HEK293 (cell line): ENCODE measurements at regions not wholly inside any gene's neighbourhood (a gene's known extent, or its start where the extent isn't known, plus 50 kb on each side); places are given as distances from the start of the nearest gene placed in this dataset.

Source experiments
- CTCF ChIA-PET: fragments of 350-600 bp; formaldehyde crosslinking; extraction: SDS; loops from one replicate; lab custom pipeline; 2021; ENCODE audit warnings: antibody characterized with exemption; lab: Yijun Ruan, JAX
- POLR2A ChIA-PET: fragments of 300-600 bp; formaldehyde crosslinking; extraction: SDS; loops from one replicate; lab custom pipeline; 2020; ENCODE audit warnings: antibody characterized with exemption, inconsistent platforms; lab: Yijun Ruan, JAX
- H3K27ac ChIP-seq: fragments of 200-500 bp; sonication (Bioruptor generic); 2 replicates; pipeline ENCODE4 v1.5.1; 2014; ENCODE audit warnings: low read depth, low read length, control low read depth, inconsistent platforms; ENCODE audit errors: extremely low read depth
- H3K36me3 ChIP-seq, 2 experiments: fragments of 200-500 bp in 1 of 2; sonication (Bioruptor generic) in 1 of 2; 1 replicate in 1 of 2; 2 replicates in 1 of 2; pipeline ENCODE4 v1.5.1; 2014 to 2017; ENCODE audit warnings: inconsistent platforms in 2 of 2, low read length in 2 of 2; ENCODE audit not compliant: control insufficient read depth in 2 of 2, insufficient read depth in 1 of 2
- H3K4me1 ChIP-seq: fragments of 200-500 bp; sonication (Bioruptor generic); 2 replicates; pipeline ENCODE4 v1.5.1; 2014; ENCODE audit warnings: mild to moderate bottlenecking, low read length, inconsistent platforms; ENCODE audit not compliant: control insufficient read depth, insufficient read depth
- H3K4me3 ChIP-seq: 2 replicates; pipeline ENCODE4 v1.5.1; 2011; ENCODE audit warnings: low read depth, mild to moderate bottlenecking, control low read depth, low read length, moderate library complexity
- H3K9me3 ChIP-seq: fragments of 200-500 bp; sonication (Bioruptor generic); 2 replicates; pipeline ENCODE4 v1.5.1; 2014; ENCODE audit warnings: low read depth, low read length, inconsistent platforms; ENCODE audit not compliant: control insufficient read depth, insufficient read depth
- GLIS1 ChIP-seq: fragments of 450-650 bp; formaldehyde crosslinking; IDR thresholded peaks from 2 replicates; pipeline ENCODE4 v1.5.1; 2016; ENCODE audit warnings: missing biosample characterization, missing genetic modification characterization
- MEIS1 ChIP-seq: sonication (generic); formaldehyde crosslinking; IDR thresholded peaks from 2 replicates; pipeline ENCODE4 v1.8.1; 2022; ENCODE audit warnings: missing genetic modification reagents, mild to moderate bottlenecking, borderline replicate concordance
- SCRT1 ChIP-seq: fragments of 450-650 bp; formaldehyde crosslinking; IDR thresholded peaks from 2 replicates; pipeline ENCODE4 v1.5.1; 2016; ENCODE audit warnings: missing biosample characterization, missing genetic modification characterization, borderline replicate concordance
- SCRT2 ChIP-seq: fragments of 450-650 bp; formaldehyde crosslinking; IDR thresholded peaks from 2 replicates; pipeline ENCODE4 v1.5.1; 2016; ENCODE audit warnings: missing biosample characterization, missing genetic modification characterization
- ZFP41 ChIP-seq: fragments of 450-650 bp; formaldehyde crosslinking; IDR thresholded peaks from 2 replicates; pipeline ENCODE4 v1.5.1; 2016; ENCODE audit warnings: missing biosample characterization, missing genetic modification characterization, borderline replicate concordance
- ZNF140 ChIP-seq: fragments of 450-650 bp; formaldehyde crosslinking; IDR thresholded peaks from 2 replicates; pipeline ENCODE4 v1.5.1; 2016; ENCODE audit warnings: missing biosample characterization, missing genetic modification characterization
- ZNF292 ChIP-seq: fragments of 450-650 bp; formaldehyde crosslinking; IDR thresholded peaks from 2 replicates; pipeline ENCODE4 v1.5.1; 2016; ENCODE audit warnings: low read depth, missing biosample characterization, missing genetic modification characterization, borderline replicate concordance
- ZNF510 ChIP-seq: fragments of 450-650 bp; formaldehyde crosslinking; IDR thresholded peaks from 2 replicates; pipeline ENCODE4 v1.5.1; 2018; ENCODE audit warnings: mild to moderate bottlenecking, missing genetic modification characterization, missing biosample characterization; ENCODE audit not compliant: insufficient replicate concordance
- ZNF544 ChIP-seq: fragments of 450-650 bp; formaldehyde crosslinking; IDR thresholded peaks from 2 replicates; pipeline ENCODE4 v1.5.0; 2017; ENCODE audit warnings: missing biosample characterization, missing genetic modification characterization
- ZNF610 ChIP-seq: fragments of 450-650 bp; formaldehyde crosslinking; IDR thresholded peaks from 2 replicates; pipeline ENCODE4 v1.5.1; 2016; ENCODE audit warnings: missing biosample characterization, missing genetic modification characterization, borderline replicate concordance
- TF ChIP-seq, protein P1 (sequence below): fragments of 450-650 bp; IDR thresholded peaks from 2 replicates; pipeline ENCODE4 v1.5.1; 2018; ENCODE audit warnings: missing biosample characterization, mild to moderate bottlenecking, missing genetic modification characterization
- TF ChIP-seq, protein P2 (sequence below): sonication (generic); formaldehyde crosslinking; IDR thresholded peaks from 2 replicates; pipeline ENCODE4 v1.8.1; 2022; ENCODE audit warnings: mild to moderate bottlenecking, moderate library complexity, missing genetic modification reagents
- TF ChIP-seq, protein P3 (sequence below): fragments of 450-650 bp; formaldehyde crosslinking; IDR thresholded peaks from 2 replicates; pipeline ENCODE4 v1.5.1; 2016; ENCODE audit warnings: missing biosample characterization, missing genetic modification characterization, low read depth
- TF ChIP-seq, protein P4 (sequence below): fragments of 450-650 bp; formaldehyde crosslinking; IDR thresholded peaks from 2 replicates; pipeline ENCODE4 v1.5.1; 2016; ENCODE audit warnings: missing biosample characterization, missing genetic modification characterization

DNA sequence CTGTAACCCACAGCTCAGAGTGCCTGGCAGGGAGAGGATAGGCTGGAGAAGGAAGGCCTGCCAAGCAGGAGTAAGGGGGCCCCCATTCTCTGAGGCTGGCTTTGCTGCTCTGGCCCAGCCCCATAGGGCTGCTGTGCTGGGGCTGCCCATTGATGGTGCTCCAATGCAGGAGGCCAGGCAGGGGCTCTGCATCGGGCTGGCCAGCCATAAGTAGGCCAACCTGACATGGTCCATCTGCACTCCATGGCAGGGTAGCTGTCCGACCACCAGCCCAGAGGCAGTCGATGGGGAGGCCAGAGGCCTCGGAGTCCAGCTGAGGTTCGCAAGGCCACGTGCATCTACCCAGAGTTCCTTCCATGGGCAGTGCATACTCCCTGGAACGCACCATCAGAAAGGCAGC lies 75.0 kb upstream of the PITX1 start (continued):
- TF ChIP-seq, protein P1, sequence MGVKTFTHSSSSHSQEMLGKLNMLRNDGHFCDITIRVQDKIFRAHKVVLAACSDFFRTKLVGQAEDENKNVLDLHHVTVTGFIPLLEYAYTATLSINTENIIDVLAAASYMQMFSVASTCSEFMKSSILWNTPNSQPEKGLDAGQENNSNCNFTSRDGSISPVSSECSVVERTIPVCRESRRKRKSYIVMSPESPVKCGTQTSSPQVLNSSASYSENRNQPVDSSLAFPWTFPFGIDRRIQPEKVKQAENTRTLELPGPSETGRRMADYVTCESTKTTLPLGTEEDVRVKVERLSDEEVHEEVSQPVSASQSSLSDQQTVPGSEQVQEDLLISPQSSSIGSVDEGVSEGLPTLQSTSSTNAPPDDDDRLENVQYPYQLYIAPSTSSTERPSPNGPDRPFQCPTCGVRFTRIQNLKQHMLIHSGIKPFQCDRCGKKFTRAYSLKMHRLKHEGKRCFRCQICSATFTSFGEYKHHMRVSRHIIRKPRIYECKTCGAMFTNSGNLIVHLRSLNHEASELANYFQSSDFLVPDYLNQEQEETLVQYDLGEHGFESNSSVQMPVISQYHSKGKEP (tag by site-specific recombination): no peak
- TF ChIP-seq ZNF140 (no peak), ZNF510 (tag by site-specific recombination) (no peak), ZNF292 (tag by site-specific recombination) (no peak), ZNF544 (no peak), MEIS1 (no peak)
- TF ChIP-seq, protein P2, sequence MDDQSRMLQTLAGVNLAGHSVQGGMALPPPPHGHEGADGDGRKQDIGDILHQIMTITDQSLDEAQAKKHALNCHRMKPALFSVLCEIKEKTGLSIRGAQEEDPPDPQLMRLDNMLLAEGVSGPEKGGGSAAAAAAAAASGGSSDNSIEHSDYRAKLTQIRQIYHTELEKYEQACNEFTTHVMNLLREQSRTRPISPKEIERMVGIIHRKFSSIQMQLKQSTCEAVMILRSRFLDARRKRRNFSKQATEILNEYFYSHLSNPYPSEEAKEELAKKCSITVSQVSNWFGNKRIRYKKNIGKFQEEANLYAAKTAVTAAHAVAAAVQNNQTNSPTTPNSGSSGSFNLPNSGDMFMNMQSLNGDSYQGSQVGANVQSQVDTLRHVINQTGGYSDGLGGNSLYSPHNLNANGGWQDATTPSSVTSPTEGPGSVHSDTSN (CRISPR knock-in tag): no peak
- TF ChIP-seq, protein P3, sequence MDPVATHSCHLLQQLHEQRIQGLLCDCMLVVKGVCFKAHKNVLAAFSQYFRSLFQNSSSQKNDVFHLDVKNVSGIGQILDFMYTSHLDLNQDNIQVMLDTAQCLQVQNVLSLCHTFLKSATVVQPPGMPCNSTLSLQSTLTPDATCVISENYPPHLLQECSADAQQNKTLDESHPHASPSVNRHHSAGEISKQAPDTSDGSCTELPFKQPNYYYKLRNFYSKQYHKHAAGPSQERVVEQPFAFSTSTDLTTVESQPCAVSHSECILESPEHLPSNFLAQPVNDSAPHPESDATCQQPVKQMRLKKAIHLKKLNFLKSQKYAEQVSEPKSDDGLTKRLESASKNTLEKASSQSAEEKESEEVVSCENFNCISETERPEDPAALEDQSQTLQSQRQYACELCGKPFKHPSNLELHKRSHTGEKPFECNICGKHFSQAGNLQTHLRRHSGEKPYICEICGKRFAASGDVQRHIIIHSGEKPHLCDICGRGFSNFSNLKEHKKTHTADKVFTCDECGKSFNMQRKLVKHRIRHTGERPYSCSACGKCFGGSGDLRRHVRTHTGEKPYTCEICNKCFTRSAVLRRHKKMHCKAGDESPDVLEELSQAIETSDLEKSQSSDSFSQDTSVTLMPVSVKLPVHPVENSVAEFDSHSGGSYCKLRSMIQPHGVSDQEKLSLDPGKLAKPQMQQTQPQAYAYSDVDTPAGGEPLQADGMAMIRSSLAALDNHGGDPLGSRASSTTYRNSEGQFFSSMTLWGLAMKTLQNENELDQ (tag by site-specific recombination): no peak

DNA sequence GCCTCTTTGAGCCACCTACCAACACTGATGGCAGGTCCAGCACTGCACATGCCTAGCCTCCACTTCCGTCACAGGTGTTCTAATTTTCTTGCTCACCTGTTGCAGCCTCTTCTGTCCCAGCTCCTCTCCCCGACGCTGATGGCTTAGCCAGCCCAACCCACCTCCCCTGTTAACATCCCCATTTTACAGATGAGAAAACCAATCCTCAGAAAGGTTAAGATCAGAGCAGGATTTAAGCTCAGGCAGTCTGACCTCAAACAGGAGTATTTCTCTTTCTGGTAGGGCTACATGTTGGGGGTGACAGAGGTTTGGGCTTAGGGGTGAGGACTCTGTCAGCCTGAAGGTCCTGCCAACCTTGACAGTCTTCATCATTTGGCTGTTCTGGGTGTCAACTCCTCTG lies 74.5 kb upstream of the PITX1 start:
- no peaks in the 10 kb centered on the region for H3K4me1 ChIP-seq
- CTCF ChIA-PET: interaction anchor here (1.0 kb wide), 1 partner anchor 75 kb away, joined by 3 read pairs; no protein-coding TSS in a partner anchor
- H3K9me3 ChIP-seq: no peaks in the 10 kb centered on the region
- no peak overlapping the region for H3K27ac ChIP-seq
- H3K36me3 ChIP-seq: no peaks in the 10 kb centered on the region
- H3K4me3 ChIP-seq: no peak overlapping the region
- POLR2A ChIA-PET: no interaction called here
- TF ChIP-seq ZNF610 (tag by site-specific recombination): no peak
- 0 out of 2 replicates have a peak, but pooled peaks have one; percentile 32 for TF ChIP-seq SCRT1 (tag by site-specific recombination)
- peak; percentile 57; the same call in 1 of the 2 replicates for TF ChIP-seq SCRT2
- TF ChIP-seq, all 188 proteins: peak for 2

DNA sequence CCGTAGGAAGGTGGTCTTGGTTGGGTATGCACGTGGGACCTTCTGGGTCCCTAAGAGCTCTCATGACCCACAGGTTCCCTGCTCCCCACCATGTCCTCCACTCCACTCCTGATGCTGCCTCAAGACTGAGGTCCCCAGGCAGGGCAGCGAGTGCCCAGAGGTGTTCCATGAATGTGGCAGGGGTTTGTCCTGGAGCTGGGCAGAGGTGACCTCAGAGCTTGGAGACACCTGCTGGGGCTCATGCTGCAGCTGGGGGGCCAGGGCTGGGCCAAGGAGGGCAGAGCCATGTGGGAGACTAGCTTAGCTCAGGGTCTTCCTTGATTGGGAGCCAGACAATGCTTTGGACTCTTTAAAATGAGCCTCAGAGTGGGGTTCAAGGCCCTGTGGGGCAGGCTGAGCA lies 74.0 kb upstream of the PITX1 start:
- Histone ChIP-seq H3K36me3 (no peaks in the 10 kb centered on the region), H3K9me3 (no peaks in the 10 kb centered on the region), H3K4me3 (no peak overlapping the region), H3K4me1 (no peaks in the 10 kb centered on the region)
- CTCF ChIA-PET: no interaction called here
- POLR2A ChIA-PET: no interaction called here
- TF ChIP-seq GLIS1 (tag by site-specific recombination) (peak; percentile 39; the same call in 1 of the 2 replicates), ZFP41 (tag by site-specific recombination) (no peak)
- TF ChIP-seq, protein P4, sequence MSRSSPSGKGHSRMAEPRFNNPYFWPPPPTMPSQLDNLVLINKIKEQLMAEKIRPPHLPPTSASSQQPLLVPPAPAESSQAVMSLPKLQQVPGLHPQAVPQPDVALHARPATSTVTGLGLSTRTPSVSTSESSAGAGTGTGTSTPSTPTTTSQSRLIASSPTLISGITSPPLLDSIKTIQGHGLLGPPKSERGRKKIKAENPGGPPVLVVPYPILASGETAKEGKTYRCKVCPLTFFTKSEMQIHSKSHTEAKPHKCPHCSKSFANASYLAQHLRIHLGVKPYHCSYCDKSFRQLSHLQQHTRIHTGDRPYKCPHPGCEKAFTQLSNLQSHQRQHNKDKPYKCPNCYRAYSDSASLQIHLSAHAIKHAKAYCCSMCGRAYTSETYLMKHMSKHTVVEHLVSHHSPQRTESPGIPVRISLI (tag by site-specific recombination): no peak
- TF ChIP-seq, all 188 proteins: peak for 1
- H3K27ac ChIP-seq: no peak overlapping the region
